HAP-1 (cell line): ENCODE measurements at regions not wholly inside any gene's neighbourhood (a gene's known extent, or its start where the extent isn't known, plus 50 kb on each side); places are given as distances from the start of the nearest gene placed in this dataset.
"Not testable (repeated sequence)": the region's sequence is repeated elsewhere in the genome, so short reads cannot be mapped to it uniquely, and the experiment has no call there.

Experiments used
- DNase-seq, 2 experiments: peaks; one replicate each; pipeline ENCODE4 v3.0.0-alpha.2; 2016 to 2020; ENCODE audit warnings: low spot score in 2 of 2
- H3K27me3 ChIP-seq: fragments of 250-450 bp; sonication (Bioruptor Pico); 2 replicates; pipeline ENCODE4 v1.5.1; 2020; ENCODE audit warnings: low read depth, mild to moderate bottlenecking, moderate library complexity
- H3K36me3 ChIP-seq: fragments of 250-450 bp; sonication (Bioruptor Pico); replicated peaks from 2 replicates; pipeline ENCODE4 v1.5.1; 2020; ENCODE audit warnings: mild to moderate bottlenecking
- H3K4me1 ChIP-seq: fragments of 250-450 bp; sonication (Bioruptor Pico); 2 replicates; pipeline ENCODE4 v1.5.1; 2020; ENCODE audit warnings: mild to moderate bottlenecking
- H3K4me3 ChIP-seq: fragments of 250-450 bp; sonication (Bioruptor Pico); 2 replicates; pipeline ENCODE4 v1.5.1; 2020; ENCODE audit warnings: mild to moderate bottlenecking, moderate library complexity
- H3K9me3 ChIP-seq: fragments of 250-450 bp; sonication (Bioruptor Pico); 2 replicates; pipeline ENCODE4 v1.5.1; 2020; ENCODE audit warnings: mild to moderate bottlenecking, moderate library complexity
- in situ Hi-C: fragments of 300-500 bp; cut with MboI; formaldehyde crosslinking; loops from 3 replicates; pipeline ENCODE4 v1.14.3; 2020; ENCODE audit warnings: low sequenced_read_pairs, inconsistent platforms, mixed read lengths

DNA sequence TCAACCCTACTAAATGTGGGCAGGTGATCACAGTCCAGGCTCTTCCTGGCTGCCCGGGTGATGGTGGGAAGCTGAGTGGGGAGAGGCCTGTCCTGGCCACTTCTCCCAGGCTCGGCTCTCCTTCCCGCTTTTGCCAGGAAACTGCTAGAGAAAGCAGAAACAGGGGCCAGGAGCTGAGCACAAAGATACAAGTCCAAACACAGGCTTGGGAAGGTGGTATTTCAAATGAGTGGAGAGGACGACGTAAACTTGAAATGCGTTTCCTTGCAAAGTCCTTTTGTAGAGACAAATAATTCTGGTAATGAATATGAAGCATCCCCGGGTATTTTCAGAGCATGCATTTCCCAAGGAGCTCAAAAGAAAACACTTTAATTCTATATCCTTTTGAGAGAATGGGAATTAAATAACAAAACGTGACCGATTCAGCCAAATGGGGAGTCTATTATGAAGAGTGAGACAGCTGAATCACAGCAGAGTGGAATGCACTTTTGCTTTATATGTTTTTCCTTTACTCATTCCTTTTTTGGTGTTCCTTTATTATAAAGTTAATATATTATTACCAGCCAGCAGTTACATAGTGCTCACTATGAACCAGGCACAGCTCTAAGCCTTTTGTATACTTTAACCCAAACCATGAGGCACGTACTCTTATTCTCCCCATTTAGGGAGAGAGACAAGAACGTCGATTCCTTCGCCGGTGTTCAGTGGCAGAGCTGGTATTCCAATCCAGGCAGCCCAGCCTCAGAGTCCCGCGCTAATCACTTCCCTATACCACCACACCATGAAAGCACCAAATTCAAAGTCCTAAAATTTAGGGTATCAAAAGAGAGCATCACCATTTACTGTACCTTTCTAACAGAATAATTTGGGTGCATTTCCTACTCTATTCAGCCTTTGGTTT, 218.2 kb upstream of the KLF14 start:
- in situ Hi-C loops: no loop called here
- peaks cover 12% of the 10 kb centered on the region for H3K36me3 ChIP-seq
- DNase-seq: peak; percentile 71 to 76
- H3K4me3 ChIP-seq: no peak overlapping the region
- no peaks in the 10 kb centered on the region for H3K9me3 ChIP-seq
- peaks cover 32% of the 10 kb centered on the region for H3K4me1 ChIP-seq
- no peaks in the 10 kb centered on the region for H3K27me3 ChIP-seq

DNA sequence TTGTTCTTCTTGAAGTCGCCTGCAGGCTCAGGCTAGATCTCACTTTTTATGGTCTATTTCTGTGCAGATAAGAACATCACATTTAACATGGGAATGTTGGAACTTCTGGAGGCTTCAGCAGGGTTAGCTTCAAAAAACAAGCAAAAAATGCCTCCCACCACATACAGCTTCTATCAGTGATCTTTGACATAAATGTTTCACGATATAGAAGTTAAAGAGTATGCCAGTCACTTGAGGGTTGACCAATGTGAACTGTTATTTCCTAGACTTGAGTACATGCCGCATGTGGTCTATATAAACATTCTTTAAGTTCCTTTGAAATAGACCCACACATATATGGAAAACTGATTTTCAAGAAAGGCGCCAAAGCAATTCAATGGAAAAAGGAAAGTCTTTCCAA, 219.2 kb upstream of the KLF14 start:
- peaks cover 30% of the 10 kb centered on the region for H3K4me1 ChIP-seq
- peaks cover 12% of the 10 kb centered on the region for H3K36me3 ChIP-seq
- in situ Hi-C loops: no loop called here
- H3K9me3 ChIP-seq: no peaks in the 10 kb centered on the region
- no peaks in the 10 kb centered on the region for H3K27me3 ChIP-seq
- H3K4me3 ChIP-seq: no peak overlapping the region
- DNase-seq: no peak

DNA sequence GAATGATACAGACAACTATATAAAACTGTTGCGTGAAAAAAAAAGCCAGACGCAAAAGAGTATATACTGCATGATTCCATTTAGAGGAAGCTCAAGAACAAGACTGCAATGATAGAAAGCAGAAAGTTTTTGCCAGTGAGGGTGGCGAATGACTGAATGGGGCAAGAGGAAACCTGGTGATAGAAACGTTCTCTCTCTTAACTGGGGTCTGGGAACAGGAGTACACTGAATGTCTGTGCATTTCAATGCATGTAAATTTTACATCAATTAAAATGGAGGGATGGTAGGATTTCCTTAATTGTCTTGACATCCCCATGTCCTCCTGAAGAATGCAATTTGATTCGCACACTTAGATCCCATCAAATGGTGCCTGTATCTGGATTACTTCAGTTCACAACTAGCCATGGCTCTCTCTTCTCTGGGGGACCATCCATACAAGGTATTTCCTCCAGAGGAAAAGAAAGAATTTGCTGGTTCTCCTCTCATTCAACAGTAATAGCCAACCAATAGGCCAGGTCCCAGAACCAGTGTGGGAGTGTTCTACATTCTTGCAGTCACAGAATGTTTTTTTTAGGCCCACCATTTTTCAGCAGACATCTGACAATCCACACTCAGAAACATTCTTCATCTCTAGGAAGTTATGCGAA, 221.0 kb upstream of the KLF14 start:
- H3K4me1 ChIP-seq: peaks cover 36% of the 10 kb centered on the region
- H3K36me3 ChIP-seq: peaks cover 19% of the 10 kb centered on the region
- in situ Hi-C loops: no loop called here
- no peaks in the 10 kb centered on the region for H3K27me3 ChIP-seq
- H3K4me3 ChIP-seq: no peak overlapping the region
- no peaks in the 10 kb centered on the region for H3K9me3 ChIP-seq
- DNase-seq: no peak

DNA sequence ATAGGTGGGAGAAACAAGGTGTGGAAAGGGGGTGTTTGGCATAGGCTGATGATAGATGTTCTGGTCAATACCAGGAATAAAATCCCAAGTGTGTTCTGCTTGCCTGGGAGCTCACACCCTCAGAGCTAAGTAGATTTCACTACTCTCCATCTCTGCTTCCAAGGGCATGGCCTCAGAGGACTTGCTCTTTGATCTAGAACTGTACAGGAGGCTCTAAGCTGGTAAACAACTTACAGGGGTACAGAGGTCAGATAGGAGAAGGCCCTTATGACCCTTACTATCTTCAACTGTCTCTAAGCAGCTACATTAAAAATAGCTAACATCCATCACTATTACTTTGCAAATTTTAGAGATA, 221.5 kb upstream of the KLF14 start:
- Histone ChIP-seq H3K9me3 (no peaks in the 10 kb centered on the region), H3K27me3 (no peaks in the 10 kb centered on the region), H3K4me1 (peaks cover 41% of the 10 kb centered on the region), H3K4me3 (no peak overlapping the region), H3K36me3 (peaks cover 19% of the 10 kb centered on the region)
- in situ Hi-C loops: no loop called here
- DNase-seq: no peak

DNA sequence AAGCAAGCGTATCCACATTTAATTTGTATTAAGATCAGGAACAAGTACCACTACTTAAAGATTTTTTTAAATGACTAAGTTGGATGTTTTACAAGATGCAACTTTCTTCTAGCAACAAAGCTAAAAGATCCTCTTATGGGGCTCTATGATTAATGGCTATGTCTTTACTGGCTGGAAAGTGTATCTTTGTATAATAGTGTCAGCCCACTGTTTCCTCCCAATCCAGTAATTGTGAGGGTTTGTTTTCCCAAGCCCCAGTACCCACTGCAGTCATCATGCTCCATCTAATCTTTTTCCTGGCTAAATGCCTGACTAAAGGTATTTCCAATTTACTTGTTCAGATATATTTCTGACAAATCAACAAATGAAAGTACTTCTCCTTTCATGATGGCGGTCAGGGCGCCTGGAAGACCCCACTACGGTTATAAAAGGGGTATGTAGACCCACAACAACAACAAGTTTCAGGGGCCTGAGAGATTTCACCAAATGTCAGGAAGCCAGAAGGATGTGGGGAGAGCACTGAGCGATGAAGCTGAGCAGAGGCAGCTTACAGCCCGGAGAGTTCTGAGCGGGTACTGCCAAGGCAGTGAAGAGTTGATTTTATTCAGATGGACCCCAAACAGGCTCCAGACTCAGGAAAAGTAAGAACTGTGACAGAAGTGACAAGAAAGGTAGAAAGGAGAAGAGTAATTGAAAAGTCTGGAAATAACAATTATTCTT, 222.6 kb upstream of the KLF14 start:
- no peaks in the 10 kb centered on the region for H3K9me3 ChIP-seq
- in situ Hi-C loops: no loop called here
- H3K4me3 ChIP-seq: no peak overlapping the region
- no peak for DNase-seq
- H3K36me3 ChIP-seq: peaks cover 12% of the 10 kb centered on the region
- no peaks in the 10 kb centered on the region for H3K27me3 ChIP-seq
- peaks cover 49% of the 10 kb centered on the region for H3K4me1 ChIP-seq

DNA sequence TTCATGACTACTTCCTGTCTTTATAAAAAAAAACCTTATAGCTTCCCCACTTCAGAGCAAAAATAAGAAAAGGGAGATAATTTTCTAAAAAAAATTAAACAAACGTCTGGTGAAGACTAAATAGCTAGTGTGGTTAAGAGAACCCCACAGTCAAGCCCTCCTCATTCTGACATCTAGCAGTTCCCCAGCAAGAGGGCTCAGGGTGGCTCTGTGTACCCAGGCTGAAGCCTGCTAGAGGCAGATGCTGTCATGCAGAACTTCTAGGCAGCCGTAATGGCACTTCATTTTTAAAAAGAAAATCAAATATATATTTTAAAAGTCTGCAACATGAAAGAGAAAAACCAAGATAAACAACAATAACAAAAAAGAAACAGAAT, 223.1 kb upstream of the KLF14 start:
- Histone ChIP-seq H3K4me1 (peaks cover 50% of the 10 kb centered on the region), H3K36me3 (peaks cover 11% of the 10 kb centered on the region; the same call in 1 of the 2 replicates), H3K27me3 (no peaks in the 10 kb centered on the region), H3K9me3 (no peaks in the 10 kb centered on the region), H3K4me3 (no peak overlapping the region)
- in situ Hi-C loops: no loop called here
- DNase-seq: no peak

DNA sequence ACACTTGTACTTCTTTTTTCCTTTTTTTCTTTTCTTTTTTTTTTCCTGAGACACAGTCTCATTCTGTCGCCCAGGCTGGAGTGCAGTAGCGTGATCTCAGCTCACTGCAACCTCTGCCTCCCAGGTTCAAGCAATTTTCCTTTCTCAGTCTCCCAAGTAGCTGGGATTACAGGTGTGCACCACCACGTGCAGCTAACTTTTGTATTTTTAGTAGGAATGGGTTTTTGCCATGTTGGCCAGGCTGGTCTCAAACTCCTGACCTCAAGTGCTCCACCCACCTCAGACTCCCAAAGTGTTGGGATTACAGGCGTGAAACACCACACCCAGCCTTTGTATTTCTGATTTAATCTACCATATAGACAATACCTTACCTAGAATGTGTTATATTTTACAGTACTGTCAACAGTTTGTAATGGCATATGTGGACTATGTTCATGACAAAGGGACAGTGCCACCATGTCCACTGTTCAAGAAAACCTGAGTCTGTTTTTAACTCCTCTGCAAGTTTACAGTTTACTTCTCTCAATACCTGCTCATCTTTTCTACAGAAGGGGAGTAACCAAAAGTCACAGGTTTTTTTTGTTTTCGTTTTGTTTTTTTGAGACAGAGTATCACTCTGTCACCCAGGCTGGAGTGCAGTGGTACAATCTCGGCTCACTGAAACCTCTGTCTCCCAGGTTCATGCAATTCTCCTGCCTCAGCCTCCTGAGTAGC, 223.9 kb upstream of the KLF14 start:
- H3K9me3 ChIP-seq, H3K4me3 ChIP-seq, in situ Hi-C loops, H3K27me3 ChIP-seq, DNase-seq: not testable (repeated sequence)
- peaks cover 11% of the 10 kb centered on the region; the same call in 1 of the 2 replicates for H3K36me3 ChIP-seq
- peaks cover 47% of the 10 kb centered on the region for H3K4me1 ChIP-seq

DNA sequence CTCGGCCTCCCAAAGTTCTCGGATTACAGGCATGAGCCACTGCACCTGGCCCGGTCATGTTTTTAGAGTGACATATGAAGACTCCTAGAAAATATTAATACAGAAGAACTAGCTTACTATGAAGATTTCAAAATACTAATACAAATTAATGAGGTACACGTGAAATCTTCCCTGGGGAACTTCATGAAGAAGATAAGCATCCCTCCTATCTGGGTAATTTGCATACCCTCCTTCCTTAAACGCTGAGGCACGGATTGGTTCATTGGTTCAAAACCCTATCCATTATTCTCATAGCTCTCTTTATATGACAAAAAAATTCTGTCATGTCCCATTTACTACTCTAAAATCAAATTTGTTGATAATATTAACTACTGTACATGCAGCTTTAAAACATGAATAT, 224.8 kb upstream of the KLF14 start:
- H3K4me3 ChIP-seq: no peak overlapping the region; the same call in 1 of the 2 replicates
- no peaks in the 10 kb centered on the region for H3K27me3 ChIP-seq
- in situ Hi-C loops: no loop called here
- H3K9me3 ChIP-seq: no peaks in the 10 kb centered on the region
- H3K4me1 ChIP-seq: peaks cover 37% of the 10 kb centered on the region
- DNase-seq: no peak
- H3K36me3 ChIP-seq: peaks cover 11% of the 10 kb centered on the region; the same call in 1 of the 2 replicates

DNA sequence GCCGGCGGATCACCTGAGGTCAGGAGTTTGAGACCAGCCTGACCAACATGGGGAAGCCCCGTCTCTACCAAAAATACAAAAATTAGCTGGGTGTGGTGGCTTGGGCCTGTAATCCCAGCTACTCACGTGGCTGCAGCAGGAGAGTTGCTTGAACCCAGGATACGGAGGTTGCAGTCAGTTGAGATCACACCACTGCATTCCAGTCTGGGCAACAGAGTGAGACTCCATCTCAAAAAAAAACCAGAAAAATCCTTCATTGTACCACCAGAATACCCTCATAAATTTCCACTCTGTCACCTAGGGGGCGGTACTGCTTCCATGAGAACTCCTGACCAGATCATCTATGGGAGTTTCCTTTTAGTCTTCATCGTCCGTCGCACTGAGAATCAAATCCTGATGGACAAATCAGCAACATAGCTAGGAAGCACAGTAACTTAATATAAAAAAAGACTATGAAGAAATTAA, 225.8 kb upstream of the KLF14 start:
- no peaks in the 10 kb centered on the region for H3K27me3 ChIP-seq
- H3K36me3 ChIP-seq: peaks cover 7% of the 10 kb centered on the region; the same call in 1 of the 2 replicates
- H3K9me3 ChIP-seq: no peaks in the 10 kb centered on the region
- in situ Hi-C loops: no loop called here
- DNase-seq: peak; percentile 68 to 86
- H3K4me3 ChIP-seq: peak overlapping the region; percentile 36
- H3K4me1 ChIP-seq: peaks cover 36% of the 10 kb centered on the region

DNA sequence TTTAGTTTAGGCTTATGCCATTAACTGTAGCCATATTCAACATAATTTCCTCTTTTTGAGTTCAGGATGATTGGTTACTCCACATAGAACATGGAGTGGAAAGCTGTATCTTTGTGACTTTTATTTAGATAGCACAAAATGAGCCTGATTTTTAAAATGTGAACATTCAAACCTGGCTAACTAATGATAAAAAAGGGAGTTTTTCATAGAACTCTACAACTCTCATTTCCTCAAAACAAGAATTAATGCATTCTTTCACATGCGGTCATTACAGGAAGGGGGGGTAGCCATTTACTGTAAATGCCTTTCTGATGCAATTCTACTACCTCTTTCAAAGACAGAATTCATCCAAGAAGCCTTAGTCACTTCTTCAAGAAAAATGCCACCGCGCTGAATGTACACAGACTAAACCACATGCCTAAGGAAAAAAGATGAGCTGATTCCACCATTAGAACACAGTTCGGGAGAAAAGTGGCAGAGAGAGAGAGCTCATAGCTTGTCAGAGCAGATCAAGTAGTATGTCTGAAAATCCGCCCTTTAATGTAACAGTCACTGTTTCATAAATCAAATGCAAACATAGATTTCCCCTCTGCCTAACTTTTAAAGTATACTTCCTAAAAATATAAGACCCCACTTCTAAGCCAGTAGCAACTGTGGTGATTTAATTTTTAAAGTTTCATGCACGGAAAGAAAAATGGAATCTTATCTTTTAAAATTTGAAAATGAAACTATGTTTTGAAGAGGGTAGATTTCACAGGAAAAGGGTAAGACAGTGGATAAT, 226.4 kb upstream of the KLF14 start:
- Histone ChIP-seq H3K27me3 (no peaks in the 10 kb centered on the region), H3K36me3 (peaks cover 7% of the 10 kb centered on the region; the same call in 1 of the 2 replicates), H3K4me1 (peaks cover 36% of the 10 kb centered on the region), H3K4me3 (peak overlapping the region; percentile 36), H3K9me3 (no peaks in the 10 kb centered on the region)
- peak; percentile 46 to 60 for DNase-seq
- in situ Hi-C loops: no loop called here

DNA sequence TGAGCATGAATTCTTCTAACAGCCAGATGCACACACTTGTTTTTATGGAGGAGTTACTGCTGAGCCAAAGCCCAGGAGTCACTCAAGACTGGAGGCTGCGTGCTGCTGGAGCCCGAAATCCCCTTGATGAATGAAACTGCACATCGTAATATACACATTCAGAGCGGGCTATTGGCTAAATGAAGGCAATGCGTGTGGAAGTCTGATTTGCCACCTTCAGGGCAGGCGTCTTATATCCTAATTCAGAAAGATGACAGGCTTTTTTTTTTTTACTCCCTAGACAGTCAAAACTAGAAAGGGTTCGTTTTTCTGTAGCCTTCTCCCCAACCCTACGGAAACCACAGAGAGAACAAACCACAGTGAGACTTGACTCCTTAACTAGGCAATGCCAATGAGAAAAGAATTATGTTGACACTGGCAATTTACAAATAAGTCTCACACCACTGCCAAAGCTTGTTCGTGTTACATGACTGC, 227.2 kb upstream of the KLF14 start:
- H3K4me3 ChIP-seq: peak overlapping the region; percentile 36
- H3K4me1 ChIP-seq: peaks cover 35% of the 10 kb centered on the region
- H3K36me3 ChIP-seq: peaks cover 7% of the 10 kb centered on the region; the same call in 1 of the 2 replicates
- no peaks in the 10 kb centered on the region for H3K27me3 ChIP-seq
- in situ Hi-C loops: no loop called here
- no peaks in the 10 kb centered on the region for H3K9me3 ChIP-seq
- DNase-seq: peak; percentile 67 to 68

DNA sequence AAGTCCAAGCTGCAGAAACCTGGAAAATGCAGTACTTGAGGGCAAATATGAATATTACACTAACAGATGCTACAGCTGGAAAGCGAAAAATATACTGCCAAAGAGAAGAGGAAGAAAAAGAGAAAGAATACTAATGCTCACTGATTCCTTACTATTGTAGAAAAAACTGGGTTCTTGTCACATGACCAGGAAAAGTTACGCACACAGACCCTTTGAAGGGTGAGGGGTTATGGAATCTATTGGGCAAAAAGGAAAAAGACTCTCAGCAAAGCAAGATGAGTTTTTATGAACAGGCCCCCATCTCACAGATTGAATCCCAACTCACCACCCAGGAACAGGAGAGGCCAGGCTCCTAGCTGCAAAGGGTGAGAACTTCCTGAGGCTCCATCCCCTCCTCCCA, 228.1 kb upstream of the KLF14 start:
- Histone ChIP-seq H3K9me3 (no peaks in the 10 kb centered on the region), H3K36me3 (peaks cover 7% of the 10 kb centered on the region; the same call in 1 of the 2 replicates), H3K4me3 (no peak overlapping the region), H3K27me3 (no peaks in the 10 kb centered on the region), H3K4me1 (peaks cover 31% of the 10 kb centered on the region)
- in situ Hi-C loops: no loop called here
- DNase-seq: no peak
